HG02973 (cell line): ENCODE measurements at regions not wholly inside any gene's neighbourhood (a gene's known extent, or its start where the extent isn't known, plus 50 kb on each side); places are given as distances from the start of the nearest gene placed in this dataset.
"Not testable (repeated sequence)": the region's sequence is repeated elsewhere in the genome, so short reads cannot be mapped to it uniquely, and the experiment has no call there.

ENCODE experiments used
- ATAC-seq: cut with Tn5 transposase; IDR thresholded peaks from one replicate; pipeline ENCODE4 v1.9.1; 2021; ENCODE audit warnings: moderate library complexity; ENCODE audit not compliant: unreplicated experiment

- ATAC-seq, result no peak
These were observed 123.4 kb upstream of the TENT5A start for GRCh38 chr6:81875782-81876293.

- ATAC-seq, result not testable (repeated sequence)
These were observed 117.4 kb upstream of the TENT5A start for GRCh38 chr6:81869749-81870508.

GRCh38 chr6:81865712-81866111 is 113.2 kb upstream of the TENT5A start:
- ATAC-seq, result no peak

GRCh38 chr6:81864124-81864523 is 111.6 kb upstream of the TENT5A start:
- ATAC-seq, result no peak

GRCh38 chr6:81863123-81863522 is 110.6 kb upstream of the TENT5A start:
- no peak for ATAC-seq

GRCh38 chr6:81861281-81861680 is 108.8 kb upstream of the TENT5A start:
- no peak for ATAC-seq

GRCh38 chr6:81859884-81860283 is 107.4 kb upstream of the TENT5A start:
- ATAC-seq, result no peak

- no peak for ATAC-seq
These were observed 105.3 kb upstream of the TENT5A start for GRCh38 chr6:81857812-81858211.

GRCh38 chr6:81856872-81857271 is 104.4 kb upstream of the TENT5A start:
- no peak for ATAC-seq

- no peak for ATAC-seq
These were observed 102.0 kb upstream of the TENT5A start for GRCh38 chr6:81854474-81854873.

- no peak for ATAC-seq
These were observed 101.5 kb upstream of the TENT5A start for GRCh38 chr6:81853975-81854374.

- no peak for ATAC-seq
These were observed 96.8 kb upstream of the TENT5A start for GRCh38 chr6:81849248-81849647.

- ATAC-seq, result no peak
These were observed 95.4 kb upstream of the TENT5A start for GRCh38 chr6:81847866-81848265.

GRCh38 chr6:81844686-81845085 is 92.2 kb upstream of the TENT5A start:
- no peak for ATAC-seq

GRCh38 chr6:81843302-81843701 is 90.8 kb upstream of the TENT5A start:
- ATAC-seq, result no peak

- no peak for ATAC-seq
These were observed 89.8 kb upstream of the TENT5A start for GRCh38 chr6:81842254-81842653.

GRCh38 chr6:81838724-81839426 is 86.4 kb upstream of the TENT5A start:
- no peak for ATAC-seq

GRCh38 chr6:81838031-81838430 is 85.5 kb upstream of the TENT5A start:
- no peak for ATAC-seq

- ATAC-seq, result no peak
These were observed 81.7 kb upstream of the TENT5A start for GRCh38 chr6:81834141-81834681.

GRCh38 chr6:81832304-81832703 is 79.8 kb upstream of the TENT5A start:
- ATAC-seq, result no peak

- ATAC-seq, result no peak
These were observed 78.8 kb upstream of the TENT5A start for GRCh38 chr6:81831274-81831673.

- no peak for ATAC-seq
These were observed 74.3 kb upstream of the TENT5A start for GRCh38 chr6:81826784-81827183.
